Activated CD8-positive, alpha-beta T cell treated with anti-CD3 and anti-CD28 coated beads, Interleukin-2, amount 10 ng/mL, durations not matched to agents 7 days and 5 days (primary cell): ENCODE measurements at regions not wholly inside any gene's neighbourhood (a gene's known extent, or its start where the extent isn't known, plus 50 kb on each side); places are given as distances from the start of the nearest gene placed in this dataset.
"Not testable (repeated sequence)": the region's sequence is repeated elsewhere in the genome, so short reads cannot be mapped to it uniquely, and the experiment has no call there.

Experiments
- ATAC-seq: fragments of 150-1000 bp; cut with Tn5 transposase; one replicate; pipeline ENCODE4 v1.10.0; 2021; ENCODE audit warnings: moderate library complexity
- CTCF ChIA-PET: fragments of 350-600 bp; sonication (Branson Sonifier 250); formaldehyde crosslinking; loops from one replicate; lab custom pipeline; 2021; ENCODE audit warnings: antibody characterized with exemption; lab: Charles Lee
- POLR2A ChIA-PET: fragments of 350-600 bp; sonication (Branson Sonifier 250); formaldehyde crosslinking; loops from one replicate; lab custom pipeline; 2021; ENCODE audit warnings: antibody characterized with exemption; lab: Charles Lee
- DNase-seq: peaks from one replicate; pipeline ENCODE4 v3.0.0-alpha.2; 2020
- H3K27ac Mint-ChIP-seq: one replicate; pipeline ENCODE4 v1.8.0; 2021; ENCODE audit warnings: mild to moderate bottlenecking, mixed read lengths
- H3K27me3 Mint-ChIP-seq: one replicate; pipeline ENCODE4 v1.8.0; 2021; ENCODE audit warnings: low read depth, mixed read lengths
- H3K36me3 Mint-ChIP-seq: one replicate; pipeline ENCODE4 v1.8.0; 2021; ENCODE audit warnings: low read depth, mixed read lengths
- H3K4me1 Mint-ChIP-seq: one replicate; pipeline ENCODE4 v1.8.0; 2021; ENCODE audit warnings: low read depth, mixed read lengths
- H3K4me3 Mint-ChIP-seq: one replicate; pipeline ENCODE4 v1.8.0; 2021; ENCODE audit warnings: mild to moderate bottlenecking, mixed read lengths
- H3K9me3 Mint-ChIP-seq: one replicate; pipeline ENCODE4 v1.8.0; 2022; ENCODE audit warnings: mixed read lengths; ENCODE audit not compliant: insufficient read depth

GRCh38 chr7:118995350-118995749 lies 770.8 kb downstream of the ANKRD7 start:
- POLR2A ChIA-PET: no interaction called here
- Mint-ChIP-seq H3K36me3 (no peaks in the 10 kb centered on the region), H3K4me1 (no peaks in the 10 kb centered on the region), H3K27me3 (no peaks in the 10 kb centered on the region), H3K27ac (no peak overlapping the region), H3K4me3 (no peak overlapping the region), H3K9me3 (no peaks in the 10 kb centered on the region)
- ATAC-seq: no peak
- DNase-seq: no peak
- CTCF ChIA-PET: no interaction called here

GRCh38 chr7:119007236-119007635 lies 782.7 kb downstream of the ANKRD7 start:
- no peaks in the 10 kb centered on the region for H3K27me3 Mint-ChIP-seq
- CTCF ChIA-PET: no interaction called here
- H3K4me1 Mint-ChIP-seq: no peaks in the 10 kb centered on the region

GRCh38 chr7:119010635-119011034 lies 786.1 kb downstream of the ANKRD7 start:
- CTCF ChIA-PET: no interaction called here
- Mint-ChIP-seq H3K4me3 (no peak overlapping the region), H3K4me1 (no peaks in the 10 kb centered on the region), H3K9me3 (peaks cover 8% of the 10 kb centered on the region), H3K27me3 (no peaks in the 10 kb centered on the region), H3K36me3 (no peaks in the 10 kb centered on the region), H3K27ac (no peak overlapping the region)
- POLR2A ChIA-PET: no interaction called here
- DNase-seq (no peak), ATAC-seq (no peak)

More at GRCh38 chr7:119007236-119007635, 782.7 kb downstream of the ANKRD7 start:
- Mint-ChIP-seq H3K27ac (no peak overlapping the region), H3K9me3 (peaks cover 8% of the 10 kb centered on the region), H3K36me3 (no peaks in the 10 kb centered on the region), H3K4me3 (no peak overlapping the region)
- POLR2A ChIA-PET: no interaction called here
- ATAC-seq (no peak), DNase-seq (no peak)

- Mint-ChIP-seq H3K27me3 (no peaks in the 10 kb centered on the region), H3K27ac (no peak overlapping the region), H3K36me3 (no peaks in the 10 kb centered on the region), H3K4me1 (no peaks in the 10 kb centered on the region), H3K9me3 (peaks cover 24% of the 10 kb centered on the region), H3K4me3 (no peak overlapping the region)
- DNase-seq (no peak), ATAC-seq (no peak)
- ChIA-PET POLR2A (no interaction called here), CTCF (no interaction called here)
Measured at GRCh38 chr7:119026391-119026790, 801.9 kb downstream of the ANKRD7 start.

GRCh38 chr7:119028736-119029135 lies 804.2 kb downstream of the ANKRD7 start:
- no peaks in the 10 kb centered on the region for H3K36me3 Mint-ChIP-seq
- H3K9me3 Mint-ChIP-seq: peaks cover 12% of the 10 kb centered on the region
- no peak overlapping the region for H3K27ac Mint-ChIP-seq
- no peaks in the 10 kb centered on the region for H3K4me1 Mint-ChIP-seq
- no peaks in the 10 kb centered on the region for H3K27me3 Mint-ChIP-seq
- H3K4me3 Mint-ChIP-seq: no peak overlapping the region
- ATAC-seq (no peak), DNase-seq (no peak)
- ChIA-PET CTCF (no interaction called here), POLR2A (no interaction called here)

- H3K4me1 Mint-ChIP-seq, H3K4me3 Mint-ChIP-seq, DNase-seq, ATAC-seq, H3K27ac Mint-ChIP-seq, H3K36me3 Mint-ChIP-seq, CTCF ChIA-PET, POLR2A ChIA-PET, H3K27me3 Mint-ChIP-seq, H3K9me3 Mint-ChIP-seq: not testable (repeated sequence)
Measured at GRCh38 chr7:119032136-119032535, 807.6 kb downstream of the ANKRD7 start.

- ATAC-seq: no peak
- H3K4me1 Mint-ChIP-seq: no peaks in the 10 kb centered on the region
- POLR2A ChIA-PET: no interaction called here
Measured at GRCh38 chr7:119033641-119034040, 809.1 kb downstream of the ANKRD7 start.

GRCh38 chr7:119037941-119038340 lies 813.4 kb downstream of the ANKRD7 start:
- H3K4me3 Mint-ChIP-seq: no peak overlapping the region
- ChIA-PET POLR2A (no interaction called here), CTCF (no interaction called here)
- no peak overlapping the region for H3K27ac Mint-ChIP-seq
- H3K27me3 Mint-ChIP-seq: no peaks in the 10 kb centered on the region
- H3K9me3 Mint-ChIP-seq: peaks cover 15% of the 10 kb centered on the region
- DNase-seq (no peak), ATAC-seq (no peak)
- no peaks in the 10 kb centered on the region for H3K36me3 Mint-ChIP-seq
- H3K4me1 Mint-ChIP-seq: no peaks in the 10 kb centered on the region

More at GRCh38 chr7:119033641-119034040, 809.1 kb downstream of the ANKRD7 start:
- no peaks in the 10 kb centered on the region for H3K27me3 Mint-ChIP-seq
- H3K4me3 Mint-ChIP-seq: no peak overlapping the region
- CTCF ChIA-PET: no interaction called here
- no peak overlapping the region for H3K27ac Mint-ChIP-seq
- no peaks in the 10 kb centered on the region for H3K36me3 Mint-ChIP-seq
- no peak for DNase-seq
- peaks cover 15% of the 10 kb centered on the region for H3K9me3 Mint-ChIP-seq

- H3K27ac Mint-ChIP-seq: no peak overlapping the region
- H3K36me3 Mint-ChIP-seq: no peaks in the 10 kb centered on the region
Measured at GRCh38 chr7:119046068-119046467, 821.6 kb downstream of the ANKRD7 start.

GRCh38 chr7:119065966-119066365 lies 841.5 kb downstream of the ANKRD7 start:
- H3K9me3 Mint-ChIP-seq: no peaks in the 10 kb centered on the region
- no peaks in the 10 kb centered on the region for H3K36me3 Mint-ChIP-seq
- no peaks in the 10 kb centered on the region for H3K27me3 Mint-ChIP-seq
- CTCF ChIA-PET: no interaction called here
- ATAC-seq (no peak), DNase-seq (no peak)
- POLR2A ChIA-PET: no interaction called here
- no peaks in the 10 kb centered on the region for H3K4me1 Mint-ChIP-seq
- H3K27ac Mint-ChIP-seq: no peak overlapping the region
- no peak overlapping the region for H3K4me3 Mint-ChIP-seq

More at GRCh38 chr7:119046068-119046467, 821.6 kb downstream of the ANKRD7 start:
- POLR2A ChIA-PET: no interaction called here
- CTCF ChIA-PET: no interaction called here
- Mint-ChIP-seq H3K4me1 (no peaks in the 10 kb centered on the region), H3K9me3 (peaks cover 7% of the 10 kb centered on the region), H3K4me3 (no peak overlapping the region), H3K27me3 (no peaks in the 10 kb centered on the region)
- no peak for ATAC-seq
- DNase-seq: no peak

- ChIA-PET POLR2A (no interaction called here), CTCF (no interaction called here)
- H3K27me3 Mint-ChIP-seq: no peaks in the 10 kb centered on the region
- H3K36me3 Mint-ChIP-seq: no peaks in the 10 kb centered on the region
- no peak overlapping the region for H3K27ac Mint-ChIP-seq
- no peaks in the 10 kb centered on the region for H3K4me1 Mint-ChIP-seq
- H3K4me3 Mint-ChIP-seq: no peak overlapping the region
- ATAC-seq (no peak), DNase-seq (no peak)
- peaks cover 7% of the 10 kb centered on the region for H3K9me3 Mint-ChIP-seq
Measured at GRCh38 chr7:119086026-119086425, 861.5 kb downstream of the ANKRD7 start.

- ATAC-seq: no peak
- no peaks in the 10 kb centered on the region for H3K36me3 Mint-ChIP-seq
- no peaks in the 10 kb centered on the region for H3K27me3 Mint-ChIP-seq
- ChIA-PET CTCF (no interaction called here), POLR2A (no interaction called here)
- no peak overlapping the region for H3K4me3 Mint-ChIP-seq
- DNase-seq: no peak
- no peak overlapping the region for H3K27ac Mint-ChIP-seq
- peaks cover 7% of the 10 kb centered on the region for H3K9me3 Mint-ChIP-seq
- H3K4me1 Mint-ChIP-seq: no peaks in the 10 kb centered on the region
Measured at GRCh38 chr7:119090851-119091250, 866.3 kb downstream of the ANKRD7 start.

GRCh38 chr7:119096683-119097082 lies 872.2 kb downstream of the ANKRD7 start:
- no peak for DNase-seq
- Mint-ChIP-seq H3K4me1 (no peaks in the 10 kb centered on the region), H3K27ac (no peak overlapping the region), H3K9me3 (peaks cover 3% of the 10 kb centered on the region), H3K36me3 (no peaks in the 10 kb centered on the region), H3K4me3 (no peak overlapping the region), H3K27me3 (no peaks in the 10 kb centered on the region)
- ChIA-PET CTCF (no interaction called here), POLR2A (no interaction called here)
- no peak for ATAC-seq
